ENCODE measurements at regions not wholly inside any gene's neighbourhood (a gene's known extent, or its start where the extent isn't known, plus 50 kb on each side); places are given as distances from the start of the nearest gene placed in this dataset.
A peak's percentile ranks its signal among the peaks of the same experiment; 100 is the strongest.

- no peak overlapping the region for H2AFZ ChIP-seq (ENCODE audit: low read depth)
- no peak overlapping the region for H3K4me2 ChIP-seq
- WGBS (ENCODE audit: low lambda C conversion rate): 88% methylated on average over 4 of the region's 4 CpGs
- peaks cover 12 to 16% of the 10 kb centered on the region in 2 experiments; a peak in 2 of 4 replicates for H3K4me1 ChIP-seq (ENCODE audit: control insufficient read depth in 1 of 2, insufficient read depth in 2 of 2, low read depth in 1 of 2, low read length in 1 of 2)
- H3K9me2 ChIP-seq: no peaks in the 10 kb centered on the region
- TF ChIP-seq FOXM1 (IDR thresholded peaks at IDR 0.05; ENCODE audit: low read depth) (no peak), RFX5 (IDR thresholded peaks at IDR 0.05; ENCODE audit: low read length) (no peak), MXI1 (IDR thresholded peaks at IDR 0.05; ENCODE audit: low read depth, low read length) (no peak), PBX3 (IDR thresholded peaks at IDR 0.05) (no peak), RAD21 (IDR thresholded peaks at IDR 0.05; ENCODE audit: low read length) (no peak), CHD2 (IDR thresholded peaks at IDR 0.05; ENCODE audit: low read length, partially characterized antibody) (no peak), EZH2phosphoT487 (IDR thresholded peaks at IDR 0.05; ENCODE audit: borderline replicate concordance, low read depth) (no peak), JUND (IDR thresholded peaks at IDR 0.05) (no peak), GATA2 (CRISPR knock-in tag; IDR thresholded peaks at IDR 0.05) (no peak), TEAD4 (IDR thresholded peaks at IDR 0.05; ENCODE audit: borderline replicate concordance, insufficient read depth) (no peak), TCF12 (IDR thresholded peaks at IDR 0.05) (no peak), NRF1 (IDR thresholded peaks at IDR 0.05; ENCODE audit: low read depth, low read length) (no peak)
- no peak overlapping the region for H3K4me3 ChIP-seq (ENCODE audit: low read depth in 2 of 2, low read length in 1 of 2)
- H3K9ac ChIP-seq: no peak overlapping the region
- no peak for DNase-seq
- no peaks in the 10 kb centered on the region for H3K36me3 ChIP-seq (replicated peaks in 1 of 2; ENCODE audit: control insufficient read depth in 1 of 2, insufficient read depth in 2 of 2, low read length in 1 of 2)
- no peaks in the 10 kb centered on the region for H3K27me3 ChIP-seq (ENCODE audit: insufficient read depth)
- ChIA-PET POLR2A (interaction anchor here (0.5 kb wide), 1 partner anchor 341 kb away, joined by 4 read pairs; no protein-coding TSS in a partner anchor), CTCF (interaction anchor here (1.2 to 1.3 kb wide), 4 partner anchors 10 to 284 kb away, joined by 3 to 4 read pairs (median 3); no protein-coding TSS in a partner anchor)
- H3K79me2 ChIP-seq (ENCODE audit: insufficient read depth): no peaks in the 10 kb centered on the region
- H3K9me3 ChIP-seq: no peaks in the 10 kb centered on the region
- H3K27ac ChIP-seq (ENCODE audit: low read depth in 2 of 2, low read length in 1 of 2): no peak overlapping the region
- H4K20me1 ChIP-seq (ENCODE audit: insufficient read depth): no peaks in the 10 kb centered on the region
- H3F3A ChIP-seq (replicated peaks; ENCODE audit: insufficient read depth): no peaks in the 10 kb centered on the region
Measured at GRCh38 chr9:105147110-105147871, 97.2 kb upstream of the SLC44A1 start.

- no peak for DNase-seq
- H3K4me3 ChIP-seq (ENCODE audit: low read depth in 2 of 2, low read length in 1 of 2): no peak overlapping the region
- no peak overlapping the region for H3K4me2 ChIP-seq
- H3K9me3 ChIP-seq: no peaks in the 10 kb centered on the region
- no peak overlapping the region for H3K27ac ChIP-seq (ENCODE audit: low read depth in 2 of 2, low read length in 1 of 2)
- H3K4me1 ChIP-seq (ENCODE audit: control insufficient read depth in 1 of 2, insufficient read depth in 2 of 2, low read depth in 1 of 2, low read length in 1 of 2): peaks cover 12 to 16% of the 10 kb centered on the region in 2 experiments; a peak in 2 of 4 replicates
- CTCF ChIA-PET: interaction anchor here (0.6 to 1.1 kb wide), 3 partner anchors 267 to 329 kb away, joined by 3 read pairs; no protein-coding TSS in a partner anchor
- TF ChIP-seq USF1 (IDR thresholded peaks at IDR 0.05; ENCODE audit: borderline replicate concordance, low read depth) (no peak), MAX (IDR thresholded peaks at IDR 0.05; ENCODE audit: low read depth) (no peak), CTCF (IDR thresholded peaks at IDR 0.05) (peak; percentile 12; the same call in 1 of the 2 replicates)
- no peaks in the 10 kb centered on the region for H3K9me2 ChIP-seq
- no peaks in the 10 kb centered on the region for H3K36me3 ChIP-seq (replicated peaks in 1 of 2; ENCODE audit: control insufficient read depth in 1 of 2, insufficient read depth in 2 of 2, low read length in 1 of 2)
- no peak overlapping the region for H2AFZ ChIP-seq (ENCODE audit: low read depth)
- H4K20me1 ChIP-seq (ENCODE audit: insufficient read depth): no peaks in the 10 kb centered on the region
- H3K27me3 ChIP-seq (ENCODE audit: insufficient read depth): no peaks in the 10 kb centered on the region
- no peaks in the 10 kb centered on the region for H3K79me2 ChIP-seq (ENCODE audit: insufficient read depth)
- 100% methylated on average over 1 of the region's 1 CpG for WGBS (ENCODE audit: low lambda C conversion rate)
- POLR2A ChIA-PET: no interaction called here
- no peaks in the 10 kb centered on the region for H3F3A ChIP-seq (replicated peaks; ENCODE audit: insufficient read depth)
- no peak overlapping the region for H3K9ac ChIP-seq
Measured at GRCh38 chr9:105148328-105149006, 96.0 kb upstream of the SLC44A1 start.
